ENCODE measurements at regions not wholly inside any gene's neighbourhood (a gene's known extent, or its start where the extent isn't known, plus 50 kb on each side); places are given as distances from the start of the nearest gene placed in this dataset.

DNA sequence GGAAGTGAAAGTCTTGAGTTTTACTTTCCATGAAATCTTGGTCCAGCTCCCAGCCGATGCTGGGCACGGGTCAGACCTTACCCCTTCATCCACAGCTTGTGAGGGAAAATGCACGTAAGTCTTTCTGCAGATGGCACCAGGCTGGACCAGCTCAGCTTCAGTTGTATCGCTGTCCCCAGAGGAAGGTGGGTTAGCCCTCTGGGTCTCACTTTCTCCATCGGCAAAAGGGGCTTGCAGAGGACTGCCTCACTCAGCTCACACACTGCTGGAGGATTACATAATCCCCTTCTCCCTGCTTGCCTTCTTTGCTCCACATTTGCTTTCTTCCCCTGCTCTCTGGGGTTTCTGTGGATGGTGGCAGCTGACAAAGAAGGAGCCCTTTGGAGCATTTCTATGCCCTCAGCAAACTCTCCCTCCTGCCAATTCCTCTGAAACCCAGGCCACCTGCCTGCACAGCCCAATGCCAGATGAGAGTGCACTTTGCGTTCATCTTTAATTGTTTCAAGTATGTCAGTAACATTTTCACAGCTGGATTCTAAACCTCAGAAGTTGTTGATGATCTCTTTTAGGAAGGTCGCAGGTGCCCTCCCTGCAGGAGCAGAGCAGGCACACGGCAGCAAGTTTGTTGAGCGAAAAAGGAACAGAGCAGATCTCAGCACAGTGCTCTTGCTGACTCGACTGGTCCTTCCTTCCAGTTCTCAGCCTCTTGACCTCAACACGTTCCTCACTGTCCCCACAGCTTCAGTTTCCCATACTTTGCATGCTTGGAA lies 155.6 kb upstream of the GLI2 start:
- no peaks in the 10 kb centered on the region for H4K20me1 ChIP-seq (ENCODE audit: insufficient read depth, low read length)
- no peaks in the 10 kb centered on the region for H3K4me1 ChIP-seq (ENCODE audit: low read length)
- DNase-seq = no peak
- H3K27me3 ChIP-seq (replicated peaks; ENCODE audit: insufficient read depth, low read length) = peaks cover 4% of the 10 kb centered on the region; the same call in 1 of the 2 replicates
- H3K9ac ChIP-seq (ENCODE audit: low read length) = no peak overlapping the region
- H3K27ac ChIP-seq (ENCODE audit: low read length) = no peak overlapping the region
- H3K9me2 ChIP-seq (replicated peaks; ENCODE audit: insufficient read depth, low read length) = no peaks in the 10 kb centered on the region
- no peaks in the 10 kb centered on the region for H3K36me3 ChIP-seq (replicated peaks; ENCODE audit: insufficient read depth, low read length)
- H3K4me3 ChIP-seq (ENCODE audit: low read length) = no peak overlapping the region
- no peak overlapping the region for H2AFZ ChIP-seq (ENCODE audit: low read length)
- no peaks in the 10 kb centered on the region for H3K79me2 ChIP-seq (ENCODE audit: low read length)
- H3K4me2 ChIP-seq (ENCODE audit: low read depth, low read length) = no peak overlapping the region
- no peak for TF ChIP-seq EZH2 (optimal IDR thresholded peaks at IDR 0.05; ENCODE audit: low read depth, low read length)
- TF ChIP-seq CTCF (IDR thresholded peaks at IDR 0.05; ENCODE audit: low read length) = no peak
- no peak for TF ChIP-seq EZH2phosphoT487 (IDR thresholded peaks at IDR 0.05; ENCODE audit: low read length)
- no peaks in the 10 kb centered on the region for H3F3A ChIP-seq (ENCODE audit: insufficient read depth, low read length)
- no peaks in the 10 kb centered on the region for H3K9me3 ChIP-seq (replicated peaks; ENCODE audit: insufficient read depth, low read length)

DNA sequence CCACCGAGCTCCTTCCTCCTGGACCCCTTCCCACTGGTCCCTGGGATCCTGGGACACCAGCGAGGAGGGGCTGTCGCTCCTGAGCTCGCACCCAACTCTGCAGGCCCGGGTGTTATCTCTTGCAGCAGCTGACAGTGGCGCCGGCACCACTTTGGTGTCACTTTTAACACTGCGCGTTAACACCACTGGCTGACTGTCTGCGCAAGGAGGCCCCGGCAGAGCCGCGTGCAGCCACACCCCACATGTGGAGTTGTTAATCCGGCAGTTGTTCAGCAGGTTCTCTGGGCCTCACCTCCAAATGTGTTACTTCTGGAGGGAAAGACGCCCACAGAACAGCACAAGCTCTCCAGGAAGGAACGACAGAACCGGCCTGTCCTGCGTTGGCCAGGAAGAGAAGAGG lies 155.0 kb upstream of the GLI2 start:
- Histone ChIP-seq H3K9ac (ENCODE audit: low read length) (no peak overlapping the region), H3K36me3 (replicated peaks; ENCODE audit: insufficient read depth, low read length) (no peaks in the 10 kb centered on the region), H2AFZ (ENCODE audit: low read length) (no peak overlapping the region), H4K20me1 (ENCODE audit: insufficient read depth, low read length) (no peaks in the 10 kb centered on the region), H3K79me2 (ENCODE audit: low read length) (no peaks in the 10 kb centered on the region), H3K9me3 (replicated peaks; ENCODE audit: insufficient read depth, low read length) (no peaks in the 10 kb centered on the region), H3F3A (ENCODE audit: insufficient read depth, low read length) (no peaks in the 10 kb centered on the region), H3K27ac (ENCODE audit: low read length) (no peak overlapping the region), H3K4me3 (ENCODE audit: low read length) (no peak overlapping the region), H3K4me2 (ENCODE audit: low read depth, low read length) (no peak overlapping the region), H3K9me2 (replicated peaks; ENCODE audit: insufficient read depth, low read length) (no peaks in the 10 kb centered on the region), H3K4me1 (ENCODE audit: low read length) (no peaks in the 10 kb centered on the region), H3K27me3 (replicated peaks; ENCODE audit: insufficient read depth, low read length) (peaks cover 4% of the 10 kb centered on the region; the same call in 1 of the 2 replicates)
- TF ChIP-seq CTCF (IDR thresholded peaks at IDR 0.05; ENCODE audit: low read length) (no peak), EZH2 (optimal IDR thresholded peaks at IDR 0.05; ENCODE audit: low read depth, low read length) (no peak), EZH2phosphoT487 (IDR thresholded peaks at IDR 0.05; ENCODE audit: low read length) (no peak)
- no peak for DNase-seq

GRCh38 chr2:120583121-120583520 lies 152.5 kb upstream of the GLI2 start:
- Histone ChIP-seq H3K36me3 (replicated peaks; ENCODE audit: insufficient read depth, low read length) (no peaks in the 10 kb centered on the region), H3K27ac (ENCODE audit: low read length) (no peak overlapping the region), H4K20me1 (ENCODE audit: insufficient read depth, low read length) (no peaks in the 10 kb centered on the region), H3K4me1 (ENCODE audit: low read length) (no peaks in the 10 kb centered on the region), H3K4me3 (ENCODE audit: low read length) (no peak overlapping the region), H3K9me3 (replicated peaks; ENCODE audit: insufficient read depth, low read length) (no peaks in the 10 kb centered on the region), H2AFZ (ENCODE audit: low read length) (no peak overlapping the region), H3K9ac (ENCODE audit: low read length) (no peak overlapping the region), H3F3A (ENCODE audit: insufficient read depth, low read length) (no peaks in the 10 kb centered on the region), H3K9me2 (replicated peaks; ENCODE audit: insufficient read depth, low read length) (no peaks in the 10 kb centered on the region), H3K4me2 (ENCODE audit: low read depth, low read length) (no peak overlapping the region), H3K79me2 (ENCODE audit: low read length) (no peaks in the 10 kb centered on the region), H3K27me3 (replicated peaks; ENCODE audit: insufficient read depth, low read length) (no peaks in the 10 kb centered on the region; the same call in 1 of the 2 replicates)
- no peak for DNase-seq
- TF ChIP-seq CTCF (IDR thresholded peaks at IDR 0.05; ENCODE audit: low read length) (no peak), EZH2 (optimal IDR thresholded peaks at IDR 0.05; ENCODE audit: low read depth, low read length) (no peak), EZH2phosphoT487 (IDR thresholded peaks at IDR 0.05; ENCODE audit: low read length) (no peak)

Data from MM.1S (cell line).